NCI-H2029 (cell line): ENCODE measurements at regions not wholly inside any gene's neighbourhood (a gene's known extent, or its start where the extent isn't known, plus 50 kb on each side); places are given as distances from the start of the nearest gene placed in this dataset.
"Not testable (repeated sequence)": the region's sequence is repeated elsewhere in the genome, so short reads cannot be mapped to it uniquely, and the experiment has no call there.

Experiments
- DNase-seq: peaks from one replicate; lab custom pipeline; 2025; lab: John Stamatoyannopoulos, UW

DNA sequence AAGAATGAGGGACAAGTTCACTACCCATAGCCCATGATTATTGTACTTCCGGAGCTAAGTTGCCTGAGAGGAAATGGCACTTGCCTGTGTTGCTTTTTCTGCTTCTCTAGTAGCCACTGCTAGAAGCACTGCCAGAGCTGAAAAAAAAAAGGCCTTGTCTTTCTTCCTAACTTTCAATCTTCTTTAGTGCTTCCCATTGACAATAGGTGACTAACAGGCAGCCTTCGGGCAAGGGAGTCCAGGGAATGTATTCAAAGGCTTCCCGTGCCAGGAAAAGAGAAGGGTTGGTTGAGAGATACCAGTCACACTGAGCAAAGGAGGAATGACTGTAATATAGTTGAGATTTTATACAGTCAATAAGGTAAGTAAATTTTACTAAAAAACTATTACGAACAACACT is 242.0 kb downstream of the CALCRL start:
- no peak for DNase-seq

DNA sequence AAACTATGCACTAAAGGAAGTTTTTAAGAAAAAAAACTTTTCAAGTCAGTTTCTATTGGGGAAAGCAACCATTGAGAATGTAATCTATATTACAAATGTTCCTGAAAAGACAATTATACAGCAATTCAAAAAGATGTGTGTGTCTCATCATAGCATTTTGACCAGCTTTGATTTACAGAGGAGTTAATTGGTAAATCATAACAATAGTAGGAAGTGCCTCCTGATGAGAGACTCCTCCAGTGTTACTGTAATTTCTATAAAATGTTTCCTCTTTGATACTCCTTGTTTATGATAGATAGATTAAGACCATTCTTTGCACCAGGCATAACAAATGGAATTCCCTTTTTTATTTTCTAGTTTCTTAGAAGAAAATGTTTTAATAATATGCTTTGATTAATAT is 249.9 kb downstream of the CALCRL start:
- no peak for DNase-seq

DNA sequence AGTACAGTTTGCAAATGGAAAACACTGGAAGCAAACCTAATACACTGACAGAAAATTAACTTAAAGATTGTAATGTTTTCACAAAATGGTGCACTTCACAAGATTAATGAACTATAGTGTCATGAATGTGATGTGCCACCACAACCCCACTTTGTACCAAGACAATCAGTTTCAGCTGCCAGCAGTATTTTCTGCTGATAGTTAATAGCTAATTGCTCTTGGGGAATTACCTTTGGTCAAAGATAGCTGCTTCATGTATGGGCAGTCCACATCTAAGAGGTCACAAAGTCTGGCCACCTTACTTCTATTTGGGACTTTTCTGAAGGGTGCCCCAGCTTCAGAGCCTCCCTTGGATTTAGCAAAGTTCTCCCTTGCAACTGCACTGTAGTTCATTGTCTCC is 254.0 kb downstream of the CALCRL start:
- no peak for DNase-seq

DNA sequence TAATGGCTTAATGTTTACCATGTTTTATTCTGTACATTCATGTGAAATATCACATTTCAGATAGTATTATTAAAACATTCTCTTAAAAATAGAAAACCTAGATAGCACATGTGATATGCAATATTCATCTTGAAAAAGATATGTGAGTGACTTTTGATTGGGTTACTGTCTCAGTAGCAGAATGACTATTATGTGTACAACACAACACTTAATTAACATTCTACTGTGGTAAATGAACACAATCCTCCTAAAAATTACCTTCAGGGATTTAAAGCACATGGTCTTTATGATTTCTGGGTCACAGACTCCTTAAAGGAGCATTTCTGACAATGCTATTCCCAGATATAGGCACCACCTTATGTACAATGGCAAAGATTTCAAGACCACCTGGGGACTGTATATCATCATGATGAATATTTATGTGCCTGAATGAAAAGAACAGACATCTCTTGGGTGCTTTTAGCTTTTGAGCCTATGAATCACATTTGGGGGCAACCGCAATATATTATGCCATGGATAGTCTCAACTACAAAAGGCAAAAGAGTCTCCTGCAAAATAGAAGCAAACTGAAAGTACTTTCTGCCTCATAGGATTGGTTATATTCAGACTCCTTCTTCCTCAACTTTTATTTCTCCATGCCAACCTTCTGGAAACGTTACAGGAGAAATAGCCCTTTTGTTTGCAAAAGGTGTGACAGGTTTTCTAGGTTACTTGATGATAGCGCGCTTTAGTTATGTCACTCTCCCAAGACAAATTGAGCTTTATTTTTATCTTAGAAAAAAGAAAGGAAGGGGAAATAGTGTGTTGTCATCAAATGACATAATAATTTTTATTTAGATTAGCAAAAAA is 259.0 kb downstream of the CALCRL start:
- DNase-seq, result no peak

DNA sequence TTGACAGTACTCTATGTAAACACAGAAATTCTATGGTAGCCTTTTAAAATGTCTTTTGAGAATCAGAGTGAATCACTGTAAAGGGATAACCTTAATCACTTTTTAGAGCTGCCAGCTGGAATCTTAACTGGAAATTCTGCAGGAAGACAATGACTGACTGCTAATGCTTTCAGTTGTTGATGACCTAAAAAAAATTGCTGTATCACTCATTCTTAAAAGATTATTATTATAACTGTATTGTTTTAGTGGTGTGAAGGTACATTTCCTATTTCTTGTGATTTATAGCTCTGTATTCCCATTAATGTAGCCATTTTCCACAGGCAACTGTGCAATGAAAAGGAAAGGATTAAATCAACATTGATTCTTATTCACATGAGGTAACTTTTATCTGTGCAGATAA is 260.5 kb downstream of the CALCRL start:
- DNase-seq, result no peak

GRCh38 chr2:187180529-187180928 is 267.5 kb downstream of the CALCRL start:
- DNase-seq, result no peak

- DNase-seq, result not testable (repeated sequence)
Observed at GRCh38 chr2:187178876-187179275, 269.2 kb downstream of the CALCRL start.

DNA sequence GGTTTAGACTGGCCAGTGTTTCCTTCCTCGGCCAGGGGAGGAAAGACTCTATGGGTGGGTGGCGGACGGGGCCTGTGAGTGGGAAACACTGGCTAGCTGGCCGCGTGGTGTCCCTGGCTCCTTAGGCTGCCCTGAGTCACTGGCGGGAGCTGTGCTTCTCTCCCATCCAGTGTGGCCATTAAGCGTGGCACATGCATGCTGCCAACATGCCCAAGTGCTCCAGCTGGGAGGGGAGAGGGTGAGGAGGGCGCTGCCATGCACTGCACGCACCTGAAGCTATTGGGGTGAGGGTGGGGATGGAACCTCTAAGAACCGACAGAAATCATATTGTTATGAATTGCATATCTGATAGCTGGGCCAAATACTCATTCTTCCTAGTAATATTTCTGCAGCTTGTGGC is 270.8 kb downstream of the CALCRL start:
- no peak for DNase-seq

DNA sequence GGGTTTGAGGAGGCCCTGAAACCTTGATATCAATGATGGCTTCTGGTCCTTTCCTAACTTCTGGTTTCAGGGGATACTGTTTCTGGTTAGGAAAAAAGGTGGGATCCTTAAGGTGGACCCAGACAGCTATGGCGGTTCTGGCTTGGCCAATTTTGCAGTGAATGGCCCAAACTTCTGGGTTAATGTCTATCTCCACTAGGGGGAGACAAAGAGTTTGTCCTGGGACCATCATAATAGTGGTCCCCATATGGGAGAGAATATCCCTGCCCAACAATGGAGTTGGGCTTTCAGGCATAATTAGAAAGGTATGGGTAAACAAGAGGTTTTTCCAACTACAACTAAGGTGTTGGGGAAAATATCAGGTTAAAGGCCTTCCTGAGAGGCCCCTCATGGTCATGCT is 273.5 kb downstream of the CALCRL start:
- DNase-seq, result no peak

- DNase-seq, result no peak
Observed at GRCh38 chr2:187171318-187171717, 276.7 kb downstream of the CALCRL start.

DNA sequence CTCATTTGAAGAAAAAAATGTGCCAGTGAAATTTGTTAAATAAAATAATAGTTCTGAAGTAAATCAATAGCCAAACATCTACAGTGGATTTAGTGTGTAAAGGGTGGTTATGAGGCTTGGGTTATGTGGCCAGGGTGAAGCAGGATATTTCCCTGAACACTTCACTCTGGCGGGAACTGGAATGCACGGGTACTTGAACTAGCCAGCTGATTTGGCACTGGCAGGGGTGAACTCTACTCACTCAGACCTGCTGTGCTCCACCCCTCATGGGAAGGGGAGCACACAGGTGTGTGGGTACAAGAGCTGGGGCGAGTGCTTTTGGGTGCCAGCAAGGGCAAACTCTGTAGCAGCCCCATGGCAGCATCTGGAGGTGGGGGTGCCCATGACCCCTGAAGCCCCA is 278.2 kb downstream of the CALCRL start:
- DNase-seq, result peak; percentile 67

DNA sequence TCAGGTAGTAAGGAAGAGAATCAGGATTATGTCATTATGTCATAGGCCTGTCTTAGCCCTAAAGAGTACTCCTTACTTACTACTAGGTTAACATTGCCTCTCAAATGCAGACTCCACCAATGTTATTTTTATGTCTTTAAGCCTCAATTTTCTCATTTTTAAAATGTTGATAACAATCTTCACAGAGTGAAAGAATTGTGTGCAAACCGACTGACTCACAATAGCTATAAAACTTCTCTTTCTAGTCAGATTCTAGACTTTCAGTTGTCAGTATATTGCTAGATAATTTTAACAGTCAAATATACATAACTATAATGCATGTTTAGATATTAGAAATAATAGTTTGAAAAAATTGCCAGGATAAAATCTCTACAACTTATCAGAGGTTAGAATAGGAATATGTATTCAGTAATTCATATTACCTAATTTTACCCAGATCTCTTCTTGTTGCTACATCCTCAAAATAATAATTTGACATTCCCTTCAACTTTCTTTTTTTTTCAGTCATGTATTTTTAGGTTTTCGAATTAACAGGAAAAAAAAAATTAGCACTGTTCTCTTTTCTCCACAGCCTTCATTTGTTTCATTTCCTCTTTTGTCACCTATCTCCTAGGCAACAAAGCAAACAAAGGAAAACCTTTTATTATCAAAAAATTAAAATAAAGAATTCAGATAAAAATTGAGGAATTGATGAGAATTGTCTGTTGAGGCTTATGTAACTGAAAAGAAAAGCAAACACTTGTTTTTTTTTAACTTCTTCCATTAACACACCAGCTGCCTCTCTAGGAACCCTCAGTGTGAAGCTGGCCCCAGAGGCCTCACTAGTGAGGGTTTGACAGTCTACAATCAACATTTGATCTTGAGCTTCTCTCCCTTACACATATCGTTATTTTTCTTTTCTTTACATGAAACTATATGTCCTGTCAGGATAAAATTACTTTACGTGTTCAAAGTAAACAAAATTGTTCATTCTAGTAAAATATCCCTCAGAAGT is 279.0 kb downstream of the CALCRL start:
- no peak for DNase-seq

- no peak for DNase-seq
Observed at GRCh38 chr2:187167491-187167890, 280.6 kb downstream of the CALCRL start.

- no peak for DNase-seq
Observed at GRCh38 chr2:187165936-187166610, 282.0 kb downstream of the CALCRL start.

- DNase-seq, result no peak
Observed at GRCh38 chr2:187158452-187158851, 289.6 kb downstream of the CALCRL start.

- no peak for DNase-seq
Observed at GRCh38 chr2:187157046-187157445, 291.0 kb downstream of the CALCRL start.

GRCh38 chr2:187155476-187155875 is 292.6 kb downstream of the CALCRL start:
- no peak for DNase-seq

DNA sequence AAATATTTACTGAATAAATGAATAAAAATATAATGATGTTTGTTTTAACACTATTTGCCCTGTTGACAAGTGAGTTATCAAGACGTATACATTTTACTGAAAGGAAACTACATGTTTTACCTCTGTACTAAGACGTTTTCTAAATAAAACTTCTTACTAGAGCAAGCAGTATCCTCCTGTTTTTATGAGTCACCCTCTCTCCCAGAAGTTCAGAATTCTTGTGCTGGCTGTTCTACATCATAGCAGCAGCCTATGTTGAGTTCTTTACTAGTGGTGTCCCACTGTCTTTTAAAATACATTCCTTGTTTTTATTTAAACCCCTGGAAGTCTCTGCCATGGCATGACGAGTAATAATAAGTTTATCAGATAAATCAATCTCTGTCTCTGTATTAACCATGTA is 297.4 kb downstream of the CALCRL start:
- DNase-seq, result no peak

GRCh38 chr2:187148059-187148714 is 299.2 kb upstream of the ZSWIM2 start:
- no peak for DNase-seq

DNA sequence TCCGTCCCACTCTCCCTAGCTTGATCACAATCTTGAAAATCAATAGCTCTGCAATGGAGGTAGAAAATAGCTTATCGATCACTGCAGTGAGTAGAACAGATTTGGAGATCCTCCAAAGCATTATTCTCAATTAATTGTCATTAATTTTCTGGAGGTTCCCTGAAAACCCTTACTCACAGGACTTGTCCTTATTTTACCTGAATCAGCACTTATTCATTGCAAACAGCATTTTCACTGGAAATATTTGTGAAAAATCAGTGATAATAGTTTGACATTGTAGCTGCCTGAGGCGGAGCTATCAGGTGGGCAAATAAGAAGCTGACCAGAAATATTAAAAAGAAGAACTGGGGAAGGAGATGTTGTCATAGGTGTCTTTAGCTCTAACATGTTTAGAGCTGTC is 294.6 kb upstream of the ZSWIM2 start:
- no peak for DNase-seq

DNA sequence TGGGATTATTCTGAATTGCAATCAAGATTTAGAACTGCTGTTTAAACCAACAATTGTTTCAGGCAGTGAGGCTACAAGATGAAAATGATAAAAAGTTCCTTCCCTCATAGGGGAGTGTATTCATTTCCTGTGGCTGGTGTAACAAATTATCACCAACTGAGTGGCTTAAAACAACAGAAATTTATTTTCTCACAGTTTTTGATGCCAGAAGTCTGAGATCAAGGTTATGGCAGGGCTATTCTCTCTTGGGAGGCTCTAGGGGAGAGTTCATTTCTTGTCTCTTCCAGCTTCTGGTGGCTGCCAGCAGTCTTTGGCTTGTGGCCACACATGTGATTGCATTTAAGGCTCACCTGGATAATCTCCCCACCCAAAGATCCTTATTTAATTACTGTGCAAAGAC is 290.5 kb upstream of the ZSWIM2 start:
- DNase-seq, result no peak

- no peak for DNase-seq
Observed at GRCh38 chr2:187138265-187138664, 289.3 kb upstream of the ZSWIM2 start.
